ENCODE measurements at regions not wholly inside any gene's neighbourhood (a gene's known extent, or its start where the extent isn't known, plus 50 kb on each side); places are given as distances from the start of the nearest gene placed in this dataset.

DNA sequence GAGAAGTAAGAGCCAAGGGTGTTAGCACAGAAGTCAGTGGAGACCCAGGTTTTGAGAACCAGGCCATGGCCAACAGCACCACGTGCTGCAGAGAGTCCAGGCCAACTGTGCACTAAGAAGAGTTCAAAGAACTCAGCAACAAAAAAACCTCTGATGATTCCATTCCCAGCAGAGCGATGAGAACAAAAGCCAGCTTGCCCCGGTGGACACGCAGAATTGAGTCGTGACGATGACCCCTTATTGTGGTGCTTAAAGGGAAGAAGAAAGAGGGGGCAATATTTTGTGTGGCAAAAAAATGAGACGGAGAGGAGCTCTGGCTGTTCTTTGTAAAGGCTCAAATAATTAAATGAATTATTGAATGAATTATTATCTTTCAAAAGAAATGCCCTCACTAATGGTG lies 468.3 kb upstream of the AUTS2 start:
- Mint-ChIP-seq H3K4me3 (no peak overlapping the region), H3K9me3 (peaks cover 21% of the 10 kb centered on the region), H3K27me3 (ENCODE audit: insufficient read depth) (no peaks in the 10 kb centered on the region), H3K27ac (no peak overlapping the region), H3K36me3 (ENCODE audit: low read depth) (no peaks in the 10 kb centered on the region), H3K4me1 (ENCODE audit: low read depth) (no peaks in the 10 kb centered on the region)
- no peak for DNase-seq (ENCODE audit: low spot score)
- intact Hi-C loops (cut with micrococcal nuclease): no loop called here

DNA sequence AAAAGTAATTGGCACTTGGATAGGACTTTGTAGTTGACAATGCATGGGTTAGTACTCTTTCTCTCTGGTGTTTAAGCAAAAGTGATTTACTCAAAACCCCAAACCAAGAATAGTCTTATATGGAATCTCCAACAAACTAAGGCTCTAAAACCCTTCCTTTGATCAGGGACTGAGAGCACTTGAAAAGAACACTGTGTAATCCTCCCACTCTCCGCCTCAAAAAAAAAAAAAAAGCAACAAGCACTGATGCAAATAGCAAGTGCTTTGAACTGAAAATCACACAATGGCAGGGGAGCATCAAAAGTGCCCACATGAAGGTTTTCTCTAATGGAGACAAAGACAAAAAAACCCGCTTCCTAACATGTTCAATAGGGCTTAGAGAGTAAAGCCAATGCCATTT lies 467.9 kb upstream of the AUTS2 start:
- Mint-ChIP-seq H3K36me3 (ENCODE audit: low read depth) (no peaks in the 10 kb centered on the region), H3K4me1 (ENCODE audit: low read depth) (no peaks in the 10 kb centered on the region), H3K27ac (no peak overlapping the region), H3K9me3 (peaks cover 21% of the 10 kb centered on the region), H3K4me3 (no peak overlapping the region), H3K27me3 (ENCODE audit: insufficient read depth) (no peaks in the 10 kb centered on the region)
- no peak for DNase-seq (ENCODE audit: low spot score)
- intact Hi-C loops (cut with micrococcal nuclease): no loop called here

DNA sequence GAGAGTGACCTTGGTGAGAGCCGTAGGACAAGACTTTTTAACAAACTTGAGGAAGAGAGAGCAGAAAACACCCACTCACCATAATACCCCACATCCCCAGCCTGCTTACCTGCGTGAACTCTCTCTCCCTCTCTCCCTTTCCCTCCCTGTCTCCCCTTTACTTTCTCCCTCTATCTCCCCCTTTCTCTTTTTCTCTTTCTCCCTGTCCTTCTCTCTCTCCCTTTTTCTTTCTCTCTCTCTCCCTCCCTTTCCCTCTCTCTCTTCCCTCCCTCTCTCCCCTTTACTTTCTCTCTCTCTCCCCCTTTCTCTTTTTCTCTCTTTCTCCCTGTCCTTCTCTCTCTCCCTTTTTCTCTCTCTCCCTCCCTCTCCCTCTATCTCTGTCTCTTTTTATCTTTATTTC lies 464.0 kb upstream of the AUTS2 start:
- no peaks in the 10 kb centered on the region for H3K36me3 Mint-ChIP-seq (ENCODE audit: low read depth)
- H3K4me1 Mint-ChIP-seq (ENCODE audit: low read depth): no peaks in the 10 kb centered on the region
- H3K27me3 Mint-ChIP-seq (ENCODE audit: insufficient read depth): no peaks in the 10 kb centered on the region
- DNase-seq (ENCODE audit: low spot score): no peak
- peaks cover 32% of the 10 kb centered on the region for H3K9me3 Mint-ChIP-seq
- H3K27ac Mint-ChIP-seq: no peak overlapping the region
- intact Hi-C loops (cut with micrococcal nuclease): no loop called here
- no peak overlapping the region for H3K4me3 Mint-ChIP-seq

DNA sequence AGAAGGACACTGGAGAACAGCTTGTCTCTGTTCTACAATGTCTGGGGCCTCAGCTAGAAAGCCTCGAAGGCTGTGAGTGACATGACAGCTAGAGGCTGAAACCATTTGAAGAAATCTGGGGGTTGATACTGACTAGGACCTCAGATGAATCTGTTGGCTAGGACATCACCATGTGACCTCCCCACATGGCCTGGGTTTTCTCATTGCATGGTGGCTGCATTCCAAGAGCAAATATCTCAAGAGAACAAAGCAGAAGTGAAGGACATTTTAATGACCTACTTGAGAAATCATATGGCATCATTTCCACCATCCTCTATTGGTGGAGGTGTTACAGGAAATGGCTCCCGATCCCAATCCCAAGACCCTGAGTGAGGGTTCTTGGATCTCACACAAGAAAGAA lies 450.6 kb upstream of the AUTS2 start:
- Mint-ChIP-seq H3K4me1 (ENCODE audit: low read depth) (no peaks in the 10 kb centered on the region), H3K9me3 (peaks cover 14% of the 10 kb centered on the region), H3K27ac (no peak overlapping the region), H3K27me3 (ENCODE audit: insufficient read depth) (peaks cover 1% of the 10 kb centered on the region), H3K36me3 (ENCODE audit: low read depth) (no peaks in the 10 kb centered on the region), H3K4me3 (no peak overlapping the region)
- no peak for DNase-seq (ENCODE audit: low spot score)
- intact Hi-C loops (cut with micrococcal nuclease): no loop called here

DNA sequence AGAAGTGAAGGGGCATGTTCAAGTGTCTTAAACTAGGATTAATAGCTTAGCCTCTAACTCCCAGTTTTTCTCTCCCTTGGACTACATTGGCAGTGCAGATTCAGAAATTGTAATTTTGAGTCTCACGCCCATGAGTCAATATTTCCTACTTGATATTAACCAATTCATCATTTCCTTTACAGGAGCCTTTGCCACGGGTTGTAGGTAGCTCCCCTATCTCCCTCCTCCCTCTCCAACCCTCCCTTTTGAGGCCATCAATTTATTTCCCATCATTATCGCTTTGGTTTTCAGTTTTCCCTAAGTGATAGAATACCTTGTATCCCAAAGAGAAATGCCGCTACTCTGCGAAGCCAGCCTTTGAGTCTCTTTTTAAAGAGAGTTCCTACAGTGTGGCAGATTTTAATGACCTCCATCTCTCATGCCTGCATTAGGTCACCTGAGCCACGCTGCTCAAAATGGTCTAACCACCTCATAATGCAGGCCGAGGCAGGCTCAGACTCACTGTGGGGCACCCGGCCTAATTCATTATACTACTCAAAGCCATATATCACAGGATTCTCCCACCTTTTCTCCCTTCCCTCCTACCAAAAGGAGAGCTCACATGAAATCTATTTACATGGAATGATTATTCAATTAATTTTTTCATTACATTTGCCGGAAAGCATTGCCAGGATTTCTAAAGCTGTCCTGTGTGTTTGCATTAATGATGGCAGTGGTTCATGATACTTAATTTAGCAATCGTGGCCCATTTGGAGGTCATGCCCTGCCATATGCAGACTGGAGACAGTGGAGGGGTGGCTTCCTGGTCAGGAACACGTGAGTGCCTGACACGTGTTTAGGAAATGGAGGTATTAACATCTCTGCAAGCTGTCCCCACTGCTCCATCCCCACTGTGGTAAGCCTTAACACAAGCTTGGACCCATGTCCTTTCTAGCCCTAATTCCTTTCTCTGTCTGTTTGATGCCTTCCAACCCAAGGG lies 448.2 kb upstream of the AUTS2 start:
- Mint-ChIP-seq H3K27me3 (ENCODE audit: insufficient read depth) (no peaks in the 10 kb centered on the region), H3K4me1 (ENCODE audit: low read depth) (no peaks in the 10 kb centered on the region), H3K9me3 (peaks cover 20% of the 10 kb centered on the region), H3K36me3 (ENCODE audit: low read depth) (no peaks in the 10 kb centered on the region), H3K27ac (no peak overlapping the region), H3K4me3 (no peak overlapping the region)
- no peak for DNase-seq (ENCODE audit: low spot score)
- intact Hi-C loops (cut with micrococcal nuclease): no loop called here

DNA sequence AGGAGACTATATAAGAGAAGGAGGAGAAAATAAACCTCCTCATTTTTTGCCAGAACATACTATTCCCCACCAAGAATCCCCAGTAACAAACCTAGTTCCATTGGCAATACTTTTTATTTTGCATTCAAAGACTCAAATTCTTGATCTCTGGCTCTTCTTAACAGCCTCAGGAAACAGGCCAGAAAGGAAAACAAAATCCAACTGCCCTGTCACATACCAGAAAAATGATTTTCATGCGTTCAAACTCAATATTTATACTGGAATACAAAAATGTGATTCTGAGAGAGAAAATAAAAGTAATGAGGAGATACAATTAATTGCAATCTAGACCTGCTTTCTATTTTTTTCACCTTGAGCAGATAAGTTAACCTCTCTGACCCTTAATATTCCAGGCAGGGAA lies 435.9 kb upstream of the AUTS2 start:
- Mint-ChIP-seq H3K4me3 (no peak overlapping the region), H3K27ac (no peak overlapping the region), H3K4me1 (ENCODE audit: low read depth) (no peaks in the 10 kb centered on the region), H3K9me3 (peaks cover 9% of the 10 kb centered on the region), H3K27me3 (ENCODE audit: insufficient read depth) (no peaks in the 10 kb centered on the region), H3K36me3 (ENCODE audit: low read depth) (no peaks in the 10 kb centered on the region)
- no peak for DNase-seq (ENCODE audit: low spot score)
- intact Hi-C loops (cut with micrococcal nuclease): no loop called here

DNA sequence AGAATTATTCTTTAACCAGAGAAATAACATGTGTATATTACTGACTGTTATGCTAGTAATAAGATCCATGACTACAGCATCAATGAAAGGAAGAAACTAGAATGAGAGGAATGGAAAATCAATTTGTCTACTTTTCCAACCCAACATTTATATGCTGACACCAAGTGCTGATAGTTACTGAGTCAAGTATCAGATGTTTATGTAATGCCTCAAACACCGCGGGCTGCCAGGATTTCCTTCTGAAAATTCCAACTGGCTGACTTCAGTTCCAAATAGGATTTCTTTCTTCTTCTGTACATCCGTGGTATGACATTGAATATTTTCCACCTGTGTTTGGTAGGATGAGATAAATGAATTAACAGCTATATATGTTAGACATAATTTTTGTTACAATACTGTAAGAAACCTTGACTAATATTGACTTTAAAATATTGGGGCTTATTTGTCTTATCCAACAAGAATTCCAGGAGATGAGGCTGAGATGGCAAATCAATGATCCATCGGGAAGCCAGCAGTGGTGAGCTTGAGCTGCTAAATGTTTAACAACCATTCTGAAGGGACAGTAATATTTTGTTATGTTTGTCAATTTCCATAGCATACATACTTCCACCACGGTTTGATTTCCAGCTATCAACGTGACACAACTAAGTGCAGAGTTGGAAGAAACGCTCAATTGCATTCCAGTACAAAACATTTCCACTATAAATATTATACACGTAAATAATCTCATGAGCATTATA lies 435.2 kb upstream of the AUTS2 start:
- Mint-ChIP-seq H3K9me3 (peaks cover 5% of the 10 kb centered on the region), H3K4me1 (ENCODE audit: low read depth) (no peaks in the 10 kb centered on the region), H3K36me3 (ENCODE audit: low read depth) (no peaks in the 10 kb centered on the region), H3K4me3 (no peak overlapping the region), H3K27me3 (ENCODE audit: insufficient read depth) (no peaks in the 10 kb centered on the region), H3K27ac (no peak overlapping the region)
- DNase-seq (ENCODE audit: low spot score): no peak
- intact Hi-C loops (cut with micrococcal nuclease): no loop called here

DNA sequence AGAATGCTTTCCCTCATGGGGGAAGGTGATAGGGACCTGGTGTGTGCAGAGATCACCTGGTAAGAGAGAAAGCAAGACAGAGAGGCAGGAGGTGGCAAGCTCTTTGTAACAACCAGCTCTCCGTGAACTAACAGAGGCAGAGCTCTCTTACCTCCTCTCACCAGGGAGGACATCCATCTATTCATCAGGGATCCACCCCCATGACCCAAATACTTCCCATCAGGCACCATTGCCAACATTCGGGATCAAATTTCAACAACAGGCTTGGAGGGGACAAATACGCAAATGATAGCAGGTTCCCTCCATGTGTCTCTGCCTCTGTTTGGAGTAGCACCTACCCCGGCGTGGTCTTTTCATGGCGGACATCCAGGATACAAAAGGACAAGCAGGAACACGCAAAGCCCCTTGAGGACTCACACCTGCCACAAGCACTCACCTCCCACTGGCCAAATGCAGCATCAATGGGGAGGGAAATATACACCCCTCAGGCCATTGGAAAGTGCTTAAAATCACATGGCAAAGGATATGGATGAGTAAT lies 431.2 kb upstream of the AUTS2 start:
- no peak for DNase-seq (ENCODE audit: low spot score)
- Mint-ChIP-seq H3K4me3 (no peak overlapping the region), H3K4me1 (ENCODE audit: low read depth) (no peaks in the 10 kb centered on the region), H3K27me3 (ENCODE audit: insufficient read depth) (no peaks in the 10 kb centered on the region), H3K36me3 (ENCODE audit: low read depth) (no peaks in the 10 kb centered on the region), H3K27ac (no peak overlapping the region), H3K9me3 (peaks cover 10% of the 10 kb centered on the region)
- intact Hi-C loops (cut with micrococcal nuclease): no loop called here

DNA sequence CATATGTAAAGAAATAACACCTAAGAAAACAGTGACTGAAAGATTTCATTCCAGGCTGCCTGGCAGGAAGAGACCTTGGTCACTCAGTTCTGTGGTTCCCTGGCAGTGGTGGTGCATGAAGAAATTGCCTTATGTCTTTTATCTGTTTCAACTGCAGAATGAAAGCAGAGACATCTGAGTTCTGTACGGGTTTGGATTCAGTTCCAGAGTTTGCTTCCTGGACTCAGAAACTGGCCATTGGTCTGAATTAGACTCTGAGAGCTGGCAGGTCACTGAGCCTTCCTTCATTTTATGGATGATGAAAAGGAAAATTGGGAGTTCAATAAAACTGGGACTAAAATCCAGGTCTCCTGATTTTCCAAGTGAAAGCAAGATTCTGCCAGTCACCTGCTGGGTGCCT lies 428.9 kb upstream of the AUTS2 start:
- Mint-ChIP-seq H3K9me3 (peaks cover 5% of the 10 kb centered on the region), H3K4me3 (no peak overlapping the region)

DNA sequence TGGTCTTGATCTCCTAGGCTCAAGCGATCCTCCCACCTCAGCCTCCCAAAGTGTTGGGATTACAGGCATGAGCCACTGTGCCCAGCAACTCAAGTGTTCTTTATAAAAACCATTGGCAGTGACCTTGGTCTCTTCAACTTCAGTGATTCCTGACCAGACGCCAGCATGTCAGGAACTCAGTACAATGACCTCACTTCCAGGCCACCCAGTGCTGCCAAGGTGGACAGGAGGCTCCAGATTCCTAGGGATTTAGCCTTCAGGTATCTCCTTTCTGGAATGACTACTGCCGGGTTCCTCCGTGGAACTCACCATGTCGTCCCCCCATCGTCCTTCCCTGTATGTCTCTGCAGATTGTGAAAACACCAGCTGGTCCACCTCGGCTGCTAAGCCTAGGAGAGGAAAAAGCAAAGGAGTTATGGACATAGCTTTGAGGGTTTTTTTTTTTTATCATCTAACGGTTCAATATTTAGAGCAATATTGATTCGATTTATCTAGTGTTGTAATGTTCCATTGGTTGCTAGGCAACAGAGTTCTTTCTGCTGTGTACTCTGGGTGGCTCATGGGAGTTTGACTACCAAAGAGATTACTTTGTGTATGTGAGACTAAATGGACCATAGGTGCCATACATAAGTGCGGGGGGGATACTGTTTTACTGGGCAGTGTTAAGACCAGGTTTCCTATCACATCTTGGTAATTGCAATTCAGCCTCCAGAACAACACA lies 425.8 kb upstream of the AUTS2 start:
- DNase-seq (ENCODE audit: low spot score): no peak
- Mint-ChIP-seq H3K9me3 (peaks cover 10% of the 10 kb centered on the region), H3K27ac (no peak overlapping the region), H3K36me3 (ENCODE audit: low read depth) (no peaks in the 10 kb centered on the region), H3K4me3 (no peak overlapping the region), H3K4me1 (ENCODE audit: low read depth) (no peaks in the 10 kb centered on the region), H3K27me3 (ENCODE audit: insufficient read depth) (no peaks in the 10 kb centered on the region)
- intact Hi-C loops (cut with micrococcal nuclease): no loop called here

More for the DNA sequence above, 428.9 kb upstream of the AUTS2 start:
- intact Hi-C loops (cut with micrococcal nuclease): no loop called here
- Mint-ChIP-seq H3K36me3 (ENCODE audit: low read depth) (no peaks in the 10 kb centered on the region), H3K27me3 (ENCODE audit: insufficient read depth) (no peaks in the 10 kb centered on the region), H3K4me1 (ENCODE audit: low read depth) (no peaks in the 10 kb centered on the region), H3K27ac (no peak overlapping the region)
- DNase-seq (ENCODE audit: low spot score): no peak

DNA sequence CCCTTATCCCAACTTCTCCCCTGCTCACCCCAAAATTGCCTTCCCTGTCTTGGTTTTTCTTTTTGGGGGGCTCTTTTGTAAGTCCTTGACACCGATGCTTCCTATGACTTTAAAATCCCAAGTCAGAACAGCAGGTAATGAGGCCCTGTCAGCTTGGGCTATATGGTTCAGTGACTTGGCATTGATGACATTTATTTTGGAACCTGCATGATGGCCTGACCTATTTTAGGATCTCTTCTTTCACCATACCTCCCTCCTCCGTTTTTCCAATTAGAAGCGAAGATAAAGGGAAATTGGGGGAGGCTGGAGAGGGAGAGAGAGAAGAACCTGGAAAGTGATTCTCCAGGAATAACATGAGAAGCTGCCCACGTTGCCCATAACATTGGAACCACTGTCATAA lies 424.9 kb upstream of the AUTS2 start:
- no peaks in the 10 kb centered on the region for H3K36me3 Mint-ChIP-seq (ENCODE audit: low read depth)
- no peak for DNase-seq (ENCODE audit: low spot score)
- H3K27me3 Mint-ChIP-seq (ENCODE audit: insufficient read depth): no peaks in the 10 kb centered on the region
- peaks cover 13% of the 10 kb centered on the region for H3K9me3 Mint-ChIP-seq
- intact Hi-C loops (cut with micrococcal nuclease): no loop called here
- no peak overlapping the region for H3K4me3 Mint-ChIP-seq
- no peak overlapping the region for H3K27ac Mint-ChIP-seq
- no peaks in the 10 kb centered on the region for H3K4me1 Mint-ChIP-seq (ENCODE audit: low read depth)

DNA sequence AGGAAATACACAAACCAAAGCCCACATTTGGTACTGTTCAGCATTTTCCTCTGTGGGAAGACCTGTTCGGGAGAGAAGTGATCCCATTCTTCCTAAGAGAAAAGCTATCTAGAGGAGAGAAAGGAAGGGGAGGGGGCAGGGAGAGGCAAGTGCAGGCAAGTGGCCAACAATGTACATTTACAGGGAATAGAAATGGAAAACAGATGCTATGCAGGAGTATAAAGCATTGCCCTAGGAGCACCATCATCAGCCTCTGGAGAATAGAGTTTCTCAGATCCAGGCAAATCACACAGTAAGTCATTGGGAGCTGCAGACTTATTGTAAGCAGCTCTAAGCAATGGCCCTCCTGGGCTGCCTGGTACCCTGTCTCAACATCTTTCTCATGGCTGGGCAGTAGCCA lies 424.4 kb upstream of the AUTS2 start:
- Mint-ChIP-seq H3K9me3 (peaks cover 15% of the 10 kb centered on the region), H3K4me3 (no peak overlapping the region), H3K27me3 (ENCODE audit: insufficient read depth) (no peaks in the 10 kb centered on the region), H3K27ac (no peak overlapping the region), H3K4me1 (ENCODE audit: low read depth) (no peaks in the 10 kb centered on the region), H3K36me3 (ENCODE audit: low read depth) (no peaks in the 10 kb centered on the region)
- intact Hi-C loops (cut with micrococcal nuclease): no loop called here
- no peak for DNase-seq (ENCODE audit: low spot score)

DNA sequence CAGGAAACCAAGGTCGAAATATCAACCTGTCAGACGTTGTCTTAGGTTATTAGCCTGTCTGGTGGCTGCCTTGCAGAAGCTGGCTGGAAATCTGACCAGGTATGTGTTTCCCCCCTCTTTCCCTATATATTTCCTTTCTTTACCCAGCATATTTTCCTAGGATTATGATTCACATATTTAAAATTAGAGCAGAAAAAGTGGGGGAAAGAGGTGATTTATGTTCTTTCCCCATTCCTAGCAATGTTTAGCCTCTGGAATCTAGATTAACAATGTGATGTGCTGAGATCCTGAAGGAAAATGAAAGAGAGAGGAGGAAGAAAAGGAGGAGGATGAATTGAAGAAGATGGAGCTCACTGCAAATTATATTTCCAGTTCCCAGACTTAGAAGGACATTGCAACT lies 421.4 kb upstream of the AUTS2 start:
- Mint-ChIP-seq H3K27me3 (ENCODE audit: insufficient read depth) (no peaks in the 10 kb centered on the region), H3K36me3 (ENCODE audit: low read depth) (no peaks in the 10 kb centered on the region), H3K4me3 (no peak overlapping the region), H3K9me3 (peaks cover 11% of the 10 kb centered on the region), H3K27ac (no peak overlapping the region), H3K4me1 (ENCODE audit: low read depth) (no peaks in the 10 kb centered on the region)
- DNase-seq (ENCODE audit: low spot score): no peak
- intact Hi-C loops (cut with micrococcal nuclease): no loop called here

Measured in activated T-helper 1 cell treated with anti-CD3 and anti-CD28 coated beads, Interleukin-12 subunit alpha, Interleukin-12 subunit beta, Interleukin-2, Interleukin-4 antibody, amounts not matched to agents 30 ng/mL and 10 ng/mL and 1 ng/mL, durations not matched to agents 14 hours and 24 hours and 36 hours (primary cell).